NCI-H146 treated with DMSO at 0.1 percent for 48 hours (cell line): ENCODE measurements at regions not wholly inside any gene's neighbourhood (a gene's known extent, or its start where the extent isn't known, plus 50 kb on each side); places are given as distances from the start of the nearest gene placed in this dataset.
"Not testable (repeated sequence)": the region's sequence is repeated elsewhere in the genome, so short reads cannot be mapped to it uniquely, and the experiment has no call there.

Experiments used
- DNase-seq: peaks from one replicate; lab custom pipeline; 2025; ENCODE audit not compliant: unreplicated experiment; lab: John Stamatoyannopoulos, UW

GRCh38 chr20:40889266-40889665 is 139.4 kb upstream of the TOP1 start:
- not testable (repeated sequence) for DNase-seq

- no peak for DNase-seq
Measured at GRCh38 chr20:40890181-40890580, 138.4 kb upstream of the TOP1 start.

- no peak for DNase-seq
Measured at GRCh38 chr20:40890635-40891034, 138.0 kb upstream of the TOP1 start.

- DNase-seq = no peak
Measured at GRCh38 chr20:40891351-40891750, 137.3 kb upstream of the TOP1 start.

GRCh38 chr20:40892642-40893041 is 136.0 kb upstream of the TOP1 start:
- DNase-seq = no peak

- no peak for DNase-seq
Measured at GRCh38 chr20:40893610-40894236, 134.9 kb upstream of the TOP1 start.

GRCh38 chr20:40894237-40894630 is 134.4 kb upstream of the TOP1 start:
- DNase-seq = no peak

GRCh38 chr20:40895182-40895581 is 133.4 kb upstream of the TOP1 start:
- DNase-seq = no peak

- no peak for DNase-seq
Measured at GRCh38 chr20:40896814-40897700, 131.6 kb upstream of the TOP1 start.

GRCh38 chr20:40899344-40899743 is 129.3 kb upstream of the TOP1 start:
- no peak for DNase-seq

GRCh38 chr20:40900666-40901215 is 127.9 kb upstream of the TOP1 start:
- DNase-seq = no peak

- DNase-seq = no peak
Measured at GRCh38 chr20:40902661-40903060, 126.0 kb upstream of the TOP1 start.

GRCh38 chr20:40908309-40908708 is 120.3 kb upstream of the TOP1 start:
- DNase-seq = no peak

GRCh38 chr20:40909489-40909888 is 119.1 kb upstream of the TOP1 start:
- DNase-seq = not testable (repeated sequence)

GRCh38 chr20:40910436-40910835 is 118.2 kb upstream of the TOP1 start:
- DNase-seq = not testable (repeated sequence)

GRCh38 chr20:40911152-40911551 is 117.5 kb upstream of the TOP1 start:
- not testable (repeated sequence) for DNase-seq

- DNase-seq = no peak
Measured at GRCh38 chr20:40913224-40914185, 115.1 kb upstream of the TOP1 start.

GRCh38 chr20:40915756-40916155 is 112.9 kb upstream of the TOP1 start:
- DNase-seq = no peak

- no peak for DNase-seq
Measured at GRCh38 chr20:40916276-40916675, 112.3 kb upstream of the TOP1 start.

GRCh38 chr20:40920291-40920690 is 108.3 kb upstream of the TOP1 start:
- DNase-seq = no peak

- no peak for DNase-seq
Measured at GRCh38 chr20:40922865-40923264, 105.8 kb upstream of the TOP1 start.
